Stimulated activated naive B cell treated with anti-CD40 and anti-IgM and Interleukin-4, amounts not matched to agents 10 μg/mL and 1 μg/mL and 100 μg/mL, for 72 hours (primary cell): ENCODE measurements at regions not wholly inside any gene's neighbourhood (a gene's known extent, or its start where the extent isn't known, plus 50 kb on each side); places are given as distances from the start of the nearest gene placed in this dataset.
"Not testable (repeated sequence)": the region's sequence is repeated elsewhere in the genome, so short reads cannot be mapped to it uniquely, and the experiment has no call there.

Experiments used
- ATAC-seq, 2 donors: fragments of 150-1000 bp; cut with Tn5 transposase; replicated peaks; 2 replicates each; pipeline ENCODE4 v1.10.0; 2021; ENCODE audit warnings: moderate library complexity in 1 of 2
- DNase-seq: peaks from one replicate; pipeline ENCODE4 v3.0.0; 2021
- H3K27ac Mint-ChIP-seq: one replicate; pipeline ENCODE4 v1.8.0; 2022; ENCODE audit warnings: mild to moderate bottlenecking, mixed read lengths
- H3K27me3 Mint-ChIP-seq, 2 donors: one replicate each; pipeline ENCODE4 v1.8.0; 2022; ENCODE audit warnings: mixed read lengths in 2 of 2
- H3K36me3 Mint-ChIP-seq, 2 donors: one replicate each; pipeline ENCODE4 v1.8.0; 2022; ENCODE audit warnings: mixed read lengths in 2 of 2, mild to moderate bottlenecking in 1 of 2
- H3K4me1 Mint-ChIP-seq, 2 donors: one replicate each; pipeline ENCODE4 v1.8.0; 2022; ENCODE audit warnings: mixed read lengths in 2 of 2, mild to moderate bottlenecking in 1 of 2
- H3K4me3 Mint-ChIP-seq, 2 donors: one replicate each; pipeline ENCODE4 v1.8.0; 2022; ENCODE audit warnings: mild to moderate bottlenecking in 2 of 2, mixed read lengths in 2 of 2, moderate library complexity in 1 of 2
- H3K9me3 Mint-ChIP-seq, 2 donors: one replicate each; pipeline ENCODE4 v1.8.0; 2022; ENCODE audit warnings: mixed read lengths in 2 of 2, mild to moderate bottlenecking in 1 of 2

DNA sequence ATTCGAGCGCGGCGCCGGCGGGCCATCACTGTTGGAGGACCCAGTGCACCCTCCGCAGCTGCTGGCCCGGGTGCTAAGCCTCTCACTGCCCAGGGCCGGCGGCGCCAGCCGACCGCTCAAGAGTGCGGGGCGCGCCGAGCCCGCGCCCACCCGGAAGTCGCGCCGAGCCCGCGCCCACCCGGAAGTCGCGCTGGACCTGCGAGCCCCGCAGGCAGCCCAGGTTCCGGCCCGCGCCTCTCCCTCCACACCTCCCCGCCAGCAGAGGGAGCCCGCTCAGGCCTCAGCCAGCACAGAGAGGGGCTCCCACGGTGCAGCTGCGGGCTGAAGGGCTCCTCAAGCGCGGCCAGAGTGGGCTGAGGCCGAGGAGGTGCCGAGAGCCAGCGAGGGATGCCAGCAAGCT is 170.8 kb downstream of the GTF2H2C_2 start:
- H3K36me3 Mint-ChIP-seq, H3K4me1 Mint-ChIP-seq: not testable (repeated sequence)
- peak; percentile 73 for DNase-seq

More for the DNA sequence above, 170.8 kb downstream of the GTF2H2C_2 start:
- H3K4me3 Mint-ChIP-seq, H3K9me3 Mint-ChIP-seq, ATAC-seq, H3K27ac Mint-ChIP-seq, H3K27me3 Mint-ChIP-seq: not testable (repeated sequence)
